HEK293T (cell line): ENCODE measurements at regions not wholly inside any gene's neighbourhood (a gene's known extent, or its start where the extent isn't known, plus 50 kb on each side); places are given as distances from the start of the nearest gene placed in this dataset.

ENCODE experiments used
- ARNT ChIP-seq: fragments of 450-650 bp; IDR thresholded peaks from 2 replicates; pipeline ENCODE4 v1.6.1; 2017; ENCODE audit warnings: mild to moderate bottlenecking
- BHLHE40 ChIP-seq: fragments of 450-650 bp; IDR thresholded peaks from 2 replicates; pipeline ENCODE4 v1.6.1; 2016; ENCODE audit warnings: mild to moderate bottlenecking, moderate library complexity, borderline replicate concordance
- ELF4 ChIP-seq: fragments of 450-650 bp; IDR thresholded peaks from 2 replicates; pipeline ENCODE4 v1.6.1; 2017; ENCODE audit warnings: antibody characterized with exemption
- FOXA1 ChIP-seq: fragments of 450-650 bp; IDR thresholded peaks from 2 replicates; pipeline ENCODE4 v1.6.1; 2016; ENCODE audit warnings: mild to moderate bottlenecking
- FOXK2 ChIP-seq: fragments of 450-650 bp; IDR thresholded peaks from 2 replicates; pipeline ENCODE4 v1.6.1; 2016; ENCODE audit warnings: mild to moderate bottlenecking
- FOXM1 ChIP-seq: fragments of 450-650 bp; IDR thresholded peaks from 2 replicates; pipeline ENCODE4 v1.6.1; 2017; ENCODE audit warnings: mild to moderate bottlenecking, borderline replicate concordance
- HDGF ChIP-seq: fragments of 450-650 bp; IDR thresholded peaks from 2 replicates; pipeline ENCODE4 v1.6.1; 2017; ENCODE audit warnings: antibody characterized with exemption, borderline replicate concordance
- L3MBTL2 ChIP-seq: fragments of 450-650 bp; conservative IDR thresholded peaks from 2 replicates; pipeline ENCODE4 v1.6.1; 2016; ENCODE audit warnings: mild to moderate bottlenecking
- LEF1 ChIP-seq: fragments of 450-650 bp; IDR thresholded peaks from 2 replicates; pipeline ENCODE4 v1.6.1; 2017; ENCODE audit warnings: mild to moderate bottlenecking, borderline replicate concordance
- NFRKB ChIP-seq: fragments of 450-650 bp; IDR thresholded peaks from 2 replicates; pipeline ENCODE4 v1.6.1; 2016; ENCODE audit warnings: mild to moderate bottlenecking, moderate library complexity
- PKNOX1 ChIP-seq: fragments of 450-650 bp; IDR thresholded peaks from 2 replicates; pipeline ENCODE4 v1.6.1; 2016
- SP1 ChIP-seq: fragments of 450-650 bp; IDR thresholded peaks from 2 replicates; pipeline ENCODE4 v1.6.1; 2017
- SUZ12 ChIP-seq: fragments of 450-650 bp; IDR thresholded peaks from 2 replicates; pipeline ENCODE4 v1.6.1; 2016; ENCODE audit warnings: mild to moderate bottlenecking
- ZNF384 ChIP-seq: fragments of 450-650 bp; IDR thresholded peaks from 2 replicates; pipeline ENCODE4 v1.6.1; 2016

GRCh38 chr6:106808758-106809157 is 165.8 kb downstream of the CD24 start:
- TF ChIP-seq SUZ12 (no peak), FOXA1 (no peak), SP1 (no peak), LEF1 (no peak), PKNOX1 (no peak), BHLHE40 (no peak), FOXM1 (no peak), HDGF (no peak), FOXK2 (no peak), ZNF384 (no peak), NFRKB (no peak), ELF4 (no peak), ARNT (no peak), L3MBTL2 (no peak)
